H1 (cell line): ENCODE measurements at regions not wholly inside any gene's neighbourhood (a gene's known extent, or its start where the extent isn't known, plus 50 kb on each side); places are given as distances from the start of the nearest gene placed in this dataset.

Experiments
- CTCF ChIA-PET: fragments of 300-600 bp; sonication (Branson Sonifier 250); formaldehyde crosslinking; loops from one replicate; lab custom pipeline; 2021; ENCODE audit not compliant: partially characterized antibody; lab: Charles Lee
- POLR2A ChIA-PET: fragments of 300-600 bp; sonication (Branson Sonifier 250); formaldehyde crosslinking; loops from one replicate; lab custom pipeline; 2021; ENCODE audit warnings: inconsistent platforms; ENCODE audit not compliant: partially characterized antibody; lab: Charles Lee
- DNase-seq, 2 experiments: peaks; one replicate each; pipeline versions ENCODE4 v3.0.0 to v3.0.0-alpha.2; 2010 to 2022; ENCODE audit warnings: low spot score in 2 of 2, low read depth in 1 of 2, mixed read lengths in 1 of 2
- FAIRE-seq: peaks from 2 replicates; lab custom pipeline; 2011; peaks lifted over from hg19 to GRCh38; lab: Jason Lieb, UNC
- H2AFZ ChIP-seq: 2 replicates; pipeline ENCODE4 v1.8.1; 2012; ENCODE audit warnings: low read length, inconsistent platforms
- H2AK5ac ChIP-seq: 2 replicates; pipeline ENCODE4 v1.6.1; 2013; ENCODE audit warnings: low read depth, low read length
- H2BK120ac ChIP-seq: replicated peaks from 2 replicates; pipeline ENCODE3; 2013; ENCODE audit warnings: low read depth, low read length, inconsistent platforms
- H2BK12ac ChIP-seq: 2 replicates; pipeline ENCODE4 v1.6.1; 2013; ENCODE audit warnings: low read depth, low read length
- H2BK15ac ChIP-seq: 2 replicates; pipeline ENCODE4 v1.6.1; 2013; ENCODE audit warnings: low read length
- H2BK20ac ChIP-seq: 2 replicates; pipeline ENCODE4 v1.6.1; 2013; ENCODE audit warnings: low read length
- H2BK5ac ChIP-seq: 2 replicates; pipeline ENCODE4 v1.6.1; 2013; ENCODE audit warnings: low read depth, low read length
- H3K14ac ChIP-seq: 2 replicates; pipeline ENCODE4 v1.6.1; 2013; ENCODE audit warnings: inconsistent platforms; ENCODE audit not compliant: insufficient read length
- H3K18ac ChIP-seq: 2 replicates; pipeline ENCODE4 v1.6.1; 2013; ENCODE audit warnings: low read length; ENCODE audit errors: extremely low read depth
- H3K23ac ChIP-seq: 2 replicates; pipeline ENCODE4 v1.6.1; 2013; ENCODE audit warnings: inconsistent platforms; ENCODE audit not compliant: insufficient read length
- H3K23me2 ChIP-seq: 2 replicates; pipeline ENCODE4 v1.6.1; 2013; ENCODE audit warnings: low read depth, low read length
- H3K27ac ChIP-seq: 2 replicates; pipeline ENCODE4 v1.6.1; 2011; ENCODE audit warnings: low read depth, low read length, inconsistent platforms
- H3K27me3 ChIP-seq, 4 experiments: replicated peaks in 1 of 4; 1 replicate in 1 of 4; 2 replicates in 3 of 4; pipeline versions ENCODE4 v1.6.1 to v1.8.1; 2011 to 2013; ENCODE audit warnings: low read length in 3 of 4, mild to moderate bottlenecking in 3 of 4, inconsistent platforms in 2 of 4, mixed read lengths in 2 of 4, moderate library complexity in 1 of 4; ENCODE audit not compliant: control insufficient read depth in 3 of 4, insufficient read depth in 3 of 4; ENCODE audit errors: extremely low read depth in 1 of 4
- H3K36me3 ChIP-seq, 4 experiments: 2 replicates each; pipeline versions ENCODE4 v1.6.1 to v1.8.1; 2011 to 2013; ENCODE audit warnings: mild to moderate bottlenecking in 4 of 4, low read length in 3 of 4, moderate library complexity in 2 of 4, control low read depth in 1 of 4, inconsistent platforms in 1 of 4; ENCODE audit not compliant: insufficient read depth in 4 of 4, control insufficient read depth in 2 of 4
- H3K4ac ChIP-seq: replicated peaks from 2 replicates; pipeline ENCODE3; 2013; ENCODE audit warnings: low read length, low read depth, mixed read lengths, inconsistent platforms; ENCODE audit not compliant: insufficient read length
- H3K4me1 ChIP-seq, 4 experiments: replicated peaks in 1 of 4; 1 replicate in 1 of 4; 2 replicates in 3 of 4; pipeline versions ENCODE4 v1.6.1 to v1.8.1; 2011 to 2013; ENCODE audit warnings: low read length in 3 of 4, inconsistent platforms in 2 of 4, mixed read lengths in 1 of 4; ENCODE audit not compliant: insufficient read depth in 4 of 4, control insufficient read depth in 3 of 4
- H3K4me2 ChIP-seq, 2 experiments: 2 replicates each; pipeline versions ENCODE4 v1.6.1 to v1.8.1; 2011 to 2013; ENCODE audit warnings: low read depth in 2 of 2, low read length in 2 of 2, control low read depth in 1 of 2, inconsistent platforms in 1 of 2, mild to moderate bottlenecking in 1 of 2; ENCODE audit not compliant: insufficient read depth in 1 of 2
- H3K4me3 ChIP-seq, 4 experiments: fragments of 200-600, 300-600 bp in 1 of 4; sonication (generic), shearing (Covaris generic), sonication (Bioruptor Twin) in 1 of 4; 2 replicates each; pipeline versions ENCODE4 v1.5.1 to v1.8.1; 2011 to 2016; ENCODE audit warnings: low read length in 4 of 4, low read depth in 3 of 4, control low read depth in 2 of 4, inconsistent platforms in 2 of 4, mild to moderate bottlenecking in 2 of 4, mixed read lengths in 1 of 4, moderate library complexity in 1 of 4; ENCODE audit not compliant: insufficient read depth in 2 of 4; ENCODE audit errors: extremely low read depth in 1 of 4
- H3K56ac ChIP-seq: replicated peaks from 2 replicates; pipeline ENCODE3; 2013; ENCODE audit warnings: low read depth, mild to moderate bottlenecking, mixed read lengths, low read length, inconsistent platforms; ENCODE audit not compliant: insufficient read length
- H3K79me1 ChIP-seq: 2 replicates; pipeline ENCODE4 v1.6.1; 2013; ENCODE audit warnings: low read depth, low read length, control low read depth
- H3K79me2 ChIP-seq, 2 experiments: 2 replicates each; pipeline versions ENCODE4 v1.6.1 to v1.8.1; 2012 to 2013; ENCODE audit warnings: low read length in 2 of 2, mild to moderate bottlenecking in 2 of 2, inconsistent platforms in 1 of 2; ENCODE audit not compliant: insufficient read depth in 2 of 2, control insufficient read depth in 1 of 2
- H3K9ac ChIP-seq, 4 experiments: replicated peaks in 1 of 4; 1 replicate in 1 of 4; 2 replicates in 3 of 4; pipeline versions ENCODE4 v1.6.1 to v1.8.1; 2011 to 2013; ENCODE audit warnings: low read depth in 3 of 4, low read length in 3 of 4, control low read depth in 2 of 4, mild to moderate bottlenecking in 2 of 4, moderate library complexity in 2 of 4, inconsistent platforms in 1 of 4; ENCODE audit errors: extremely low read depth in 1 of 4
- H3K9me3 ChIP-seq, 2 experiments: 2 replicates each; pipeline versions ENCODE4 v1.6.1 to v1.8.1; 2012 to 2013; ENCODE audit warnings: mild to moderate bottlenecking in 2 of 2, moderate library complexity in 2 of 2, control low read depth in 1 of 2, inconsistent platforms in 1 of 2, low read depth in 1 of 2, low read length in 1 of 2, mixed read lengths in 1 of 2; ENCODE audit not compliant: insufficient read depth in 2 of 2
- H4K20me1 ChIP-seq, 2 experiments: replicated peaks in 1 of 2; 2 replicates each; pipeline versions ENCODE3 to v1.8.1; 2011 to 2013; ENCODE audit warnings: inconsistent platforms in 2 of 2, low read length in 2 of 2, mild to moderate bottlenecking in 1 of 2; ENCODE audit not compliant: insufficient read depth in 2 of 2, control insufficient read depth in 1 of 2
- H4K5ac ChIP-seq: 2 replicates; pipeline ENCODE4 v1.6.1; 2013; ENCODE audit warnings: low read length, low read depth, mixed read lengths, inconsistent platforms; ENCODE audit not compliant: insufficient read length
- H4K8ac ChIP-seq: 2 replicates; pipeline ENCODE4 v1.8.0; 2013; ENCODE audit warnings: mild to moderate bottlenecking, moderate library complexity, low read length, inconsistent platforms; ENCODE audit not compliant: insufficient read depth; ENCODE audit errors: extremely low read depth
- H4K91ac ChIP-seq: replicated peaks from 2 replicates; pipeline ENCODE3; 2013; ENCODE audit warnings: low read length, mixed read lengths, inconsistent platforms; ENCODE audit not compliant: insufficient read length
- BACH1 ChIP-seq: IDR thresholded peaks from 2 replicates; pipeline ENCODE4 v1.6.1; 2012; ENCODE audit warnings: low read length, improper control_type of control experiment
- BCL11A ChIP-seq, 2 experiments: IDR thresholded peaks; one replicate each; pipeline ENCODE4 v1.6.1; 2011; ENCODE audit warnings: low read depth in 2 of 2, low read length in 2 of 2, mild to moderate bottlenecking in 2 of 2
- CEBPB ChIP-seq: IDR thresholded peaks from 2 replicates; pipeline ENCODE4 v1.6.1; 2012; ENCODE audit warnings: low read depth, low read length
- FOSL1 ChIP-seq: IDR thresholded peaks from 2 replicates; pipeline ENCODE4 v1.6.1; 2011; ENCODE audit warnings: mild to moderate bottlenecking, low read depth, low read length, moderate library complexity; ENCODE audit not compliant: insufficient read depth
- POU5F1 ChIP-seq: IDR thresholded peaks from 2 replicates; pipeline ENCODE4 v1.6.1; 2011; ENCODE audit warnings: low read depth, mild to moderate bottlenecking, low read length, moderate library complexity
- RFX5 ChIP-seq: IDR thresholded peaks from 2 replicates; pipeline ENCODE4 v1.6.1; 2011; ENCODE audit warnings: low read depth, low read length, improper control_type of control experiment, borderline replicate concordance
- SIN3A ChIP-seq, 2 experiments: IDR thresholded peaks in 1 of 2; conservative IDR thresholded peaks in 1 of 2; 2 replicates each; pipeline ENCODE4 v1.6.1; 2011 to 2012; ENCODE audit warnings: low read length in 2 of 2, improper control_type of control experiment in 1 of 2, low read depth in 1 of 2, mild to moderate bottlenecking in 1 of 2
- TBP ChIP-seq: IDR thresholded peaks from 2 replicates; pipeline ENCODE4 v1.6.1; 2011; ENCODE audit warnings: low read depth, low read length, improper control_type of control experiment
- WGBS, 2 experiments: shearing (Covaris generic) in 1 of 2; methylation state at CpG; one replicate each; pipeline versions ENCODE4 v1.1.6 to v1.1.7; 2013 to 2015; ENCODE audit warnings: low lambda C conversion rate in 2 of 2, mixed read lengths in 2 of 2, inconsistent platforms in 1 of 2, low coverage in 1 of 2, missing lambda C conversion rate in 1 of 2; ENCODE audit not compliant: insufficient replicate concordance in 2 of 2, insufficient coverage in 1 of 2, insufficient read length in 1 of 2; ENCODE audit errors: extremely low coverage in 1 of 2, missing lambda C conversion rate in 1 of 2; 5-methylcytosine and 5-hydroxymethylcytosine counted together
- TF ChIP-seq, protein P1 (sequence below), 3 experiments: IDR thresholded peaks; 1 replicate in 2 of 3; 2 replicates in 1 of 3; pipeline versions ENCODE4 v1.5.1 to v1.6.1; 2011; ENCODE audit warnings: low read length in 3 of 3, mild to moderate bottlenecking in 3 of 3, inconsistent platforms in 2 of 3, low read depth in 1 of 3, moderate library complexity in 1 of 3; ENCODE audit not compliant: insufficient read depth in 1 of 3; ENCODE audit errors: control extremely low read depth in 1 of 3
- TF ChIP-seq, protein P2 (sequence below): IDR thresholded peaks from 2 replicates; pipeline ENCODE4 v1.6.1; 2011; ENCODE audit warnings: low read depth, mild to moderate bottlenecking, low read length; ENCODE audit not compliant: insufficient read depth

DNA sequence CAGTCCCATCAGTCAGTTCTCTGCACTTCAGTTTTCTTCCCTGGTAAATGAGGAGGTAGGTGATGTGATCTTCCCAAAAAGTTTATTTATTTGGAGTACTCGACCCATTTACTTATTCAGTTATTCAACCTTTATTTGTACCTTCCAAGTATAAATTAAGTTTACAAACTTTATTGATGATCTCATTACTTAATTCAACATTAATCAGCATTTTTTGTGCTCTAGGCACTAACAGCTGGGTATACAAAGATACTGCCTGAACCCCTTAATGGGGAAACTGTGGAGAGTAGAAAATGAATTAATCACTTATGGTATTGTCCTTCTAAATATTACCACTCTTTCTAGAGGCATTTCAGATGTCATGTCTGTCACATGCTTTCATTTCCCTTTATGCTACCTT lies 293.3 kb downstream of the DLEU7 start:
- H2AFZ ChIP-seq, result no peak overlapping the region
- no peak overlapping the region for H2BK20ac ChIP-seq
- H3K18ac ChIP-seq, result no peak overlapping the region
- no peak overlapping the region for H3K14ac ChIP-seq
- H2BK12ac ChIP-seq, result no peak overlapping the region
- no peak overlapping the region for H4K5ac ChIP-seq
- H3K79me2 ChIP-seq, result no peaks in the 10 kb centered on the region
- ChIA-PET POLR2A (no interaction called here), CTCF (interaction anchor here (1.7 kb wide), 1 partner anchor 10 kb away, joined by 4 read pairs; no protein-coding TSS in a partner anchor)
- H3K4me3 ChIP-seq, result no peak overlapping the region
- no peak overlapping the region for H2BK120ac ChIP-seq
- H3K23ac ChIP-seq, result no peak overlapping the region
- no peak for DNase-seq
- H3K27ac ChIP-seq, result no peak overlapping the region
- FAIRE-seq, result no peak
- H3K4ac ChIP-seq, result no peak overlapping the region
- H3K36me3 ChIP-seq, result no peaks in the 10 kb centered on the region
- H3K23me2 ChIP-seq, result no peaks in the 10 kb centered on the region
- H3K56ac ChIP-seq, result no peak overlapping the region
- H4K8ac ChIP-seq, result no peak overlapping the region
- H3K27me3 ChIP-seq, result no peaks in the 10 kb centered on the region
- H3K4me2 ChIP-seq, result no peak overlapping the region
- H3K9ac ChIP-seq, result no peak overlapping the region
- H3K9me3 ChIP-seq, result no peaks in the 10 kb centered on the region
- WGBS, 2 experiments, result 90% methylated on average over 1 of the region's 1 CpG; no CpG with 5 or more reads in 1 of the 2 experiments
- H3K4me1 ChIP-seq, result no peaks in the 10 kb centered on the region
- H2BK15ac ChIP-seq, result no peak overlapping the region
- H4K20me1 ChIP-seq, result no peaks in the 10 kb centered on the region
- no peak overlapping the region for H2BK5ac ChIP-seq
- no peaks in the 10 kb centered on the region for H3K79me1 ChIP-seq
- no peak overlapping the region for H4K91ac ChIP-seq
- H2AK5ac ChIP-seq, result no peak overlapping the region
- TF ChIP-seq TBP, result no peak
- TF ChIP-seq POU5F1, result no peak
- TF ChIP-seq, protein P1, sequence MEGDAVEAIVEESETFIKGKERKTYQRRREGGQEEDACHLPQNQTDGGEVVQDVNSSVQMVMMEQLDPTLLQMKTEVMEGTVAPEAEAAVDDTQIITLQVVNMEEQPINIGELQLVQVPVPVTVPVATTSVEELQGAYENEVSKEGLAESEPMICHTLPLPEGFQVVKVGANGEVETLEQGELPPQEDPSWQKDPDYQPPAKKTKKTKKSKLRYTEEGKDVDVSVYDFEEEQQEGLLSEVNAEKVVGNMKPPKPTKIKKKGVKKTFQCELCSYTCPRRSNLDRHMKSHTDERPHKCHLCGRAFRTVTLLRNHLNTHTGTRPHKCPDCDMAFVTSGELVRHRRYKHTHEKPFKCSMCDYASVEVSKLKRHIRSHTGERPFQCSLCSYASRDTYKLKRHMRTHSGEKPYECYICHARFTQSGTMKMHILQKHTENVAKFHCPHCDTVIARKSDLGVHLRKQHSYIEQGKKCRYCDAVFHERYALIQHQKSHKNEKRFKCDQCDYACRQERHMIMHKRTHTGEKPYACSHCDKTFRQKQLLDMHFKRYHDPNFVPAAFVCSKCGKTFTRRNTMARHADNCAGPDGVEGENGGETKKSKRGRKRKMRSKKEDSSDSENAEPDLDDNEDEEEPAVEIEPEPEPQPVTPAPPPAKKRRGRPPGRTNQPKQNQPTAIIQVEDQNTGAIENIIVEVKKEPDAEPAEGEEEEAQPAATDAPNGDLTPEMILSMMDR (IDR thresholded peaks at IDR 0.05; ENCODE audit: control extremely low read depth in 1 of 3, insufficient read depth in 1 of 3, low read depth in 1 of 3, low read length in 3 of 3), result no peak
- TF ChIP-seq SIN3A (conservative IDR thresholded peaks at IDR 0.05 in 1 of 2, IDR thresholded peaks at IDR 0.05 in 1 of 2; ENCODE audit: low read depth in 1 of 2, low read length in 2 of 2), result no peak
- TF ChIP-seq FOSL1, result no peak
- no peak for TF ChIP-seq BCL11A (IDR thresholded peaks at IDR 0.05; ENCODE audit: low read depth in 2 of 2, low read length in 2 of 2)
- TF ChIP-seq, protein P2, sequence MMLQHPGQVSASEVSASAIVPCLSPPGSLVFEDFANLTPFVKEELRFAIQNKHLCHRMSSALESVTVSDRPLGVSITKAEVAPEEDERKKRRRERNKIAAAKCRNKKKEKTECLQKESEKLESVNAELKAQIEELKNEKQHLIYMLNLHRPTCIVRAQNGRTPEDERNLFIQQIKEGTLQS, result no peak
- TF ChIP-seq BACH1, result no peak
- TF ChIP-seq CEBPB, result no peak
- TF ChIP-seq RFX5, result no peak
